GM23338 (cell line): ENCODE measurements at regions not wholly inside any gene's neighbourhood (a gene's known extent, or its start where the extent isn't known, plus 50 kb on each side); places are given as distances from the start of the nearest gene placed in this dataset.

Source experiments
- CREB1 ChIP-seq: fragments of 250-450 bp; sonication (Bioruptor Pico); IDR thresholded peaks from 2 replicates; pipeline ENCODE4 v1.5.0; 2020; ENCODE audit warnings: low read depth, mild to moderate bottlenecking, moderate library complexity
- ETS1 ChIP-seq: IDR thresholded peaks from 2 replicates; pipeline ENCODE4 v1.6.1; 2016; ENCODE audit warnings: antibody characterized with exemption
- EZH2 ChIP-seq: fragments of 200-600 bp; sonication (generic); IDR thresholded peaks from one replicate; pipeline ENCODE4 v1.8.0; 2017; ENCODE audit warnings: antibody characterized with exemption, mild to moderate bottlenecking, low read depth; ENCODE audit not compliant: unreplicated experiment
- EZH2phosphoT487 ChIP-seq: fragments of 200-600 bp; sonication (generic); IDR thresholded peaks from one replicate; pipeline ENCODE4 v1.8.1; 2018; ENCODE audit warnings: antibody characterized with exemption; ENCODE audit not compliant: unreplicated experiment
- NANOG ChIP-seq: IDR thresholded peaks from 2 replicates; pipeline ENCODE4 v1.6.1; 2016; ENCODE audit warnings: antibody characterized with exemption, borderline replicate concordance
- REST ChIP-seq: IDR thresholded peaks from one replicate; pipeline ENCODE4 v1.6.1; 2018; ENCODE audit warnings: antibody characterized with exemption; ENCODE audit not compliant: unreplicated experiment
- ZNF114 ChIP-seq: fragments of 250-450 bp; sonication (Bioruptor Pico); IDR thresholded peaks from 2 replicates; pipeline ENCODE4 v1.5.0; 2020; ENCODE audit warnings: mild to moderate bottlenecking, moderate library complexity
- ZNF462 ChIP-seq: fragments of 250-450 bp; sonication (Bioruptor Pico); IDR thresholded peaks from 2 replicates; pipeline ENCODE4 v1.5.0; 2020; ENCODE audit warnings: mild to moderate bottlenecking, moderate library complexity

GRCh38 chrX:129043138-129043537 lies 480.2 kb downstream of the SMARCA1 start (continued):
- TF ChIP-seq ZNF462 (CRISPR knock-in tag) = no peak
- no peak for TF ChIP-seq ETS1
- TF ChIP-seq NANOG = no peak
- no peak for TF ChIP-seq EZH2phosphoT487
- no peak for TF ChIP-seq CREB1 (CRISPR knock-in tag)
- TF ChIP-seq ZNF114 = no peak
- TF ChIP-seq REST = no peak
- no peak for TF ChIP-seq EZH2
